Breast epithelium (tissue), 3 donors: ENCODE measurements at regions not wholly inside any gene's neighbourhood (a gene's known extent, or its start where the extent isn't known, plus 50 kb on each side); places are given as distances from the start of the nearest gene placed in this dataset.

Experiments used
- POLR2A ChIP-seq: fragments of 450-650 bp; IDR thresholded peaks from one replicate; pipeline ENCODE4 v1.6.1; 2016; ENCODE audit warnings: antibody characterized with exemption, mild to moderate bottlenecking, moderate library complexity
- POLR2AphosphoS5 ChIP-seq, 3 donors: sonication (generic); formaldehyde crosslinking; IDR thresholded peaks; one replicate each; pipeline ENCODE4 v1.6.1; 2017; ENCODE audit warnings: antibody characterized with exemption in 3 of 3

DNA sequence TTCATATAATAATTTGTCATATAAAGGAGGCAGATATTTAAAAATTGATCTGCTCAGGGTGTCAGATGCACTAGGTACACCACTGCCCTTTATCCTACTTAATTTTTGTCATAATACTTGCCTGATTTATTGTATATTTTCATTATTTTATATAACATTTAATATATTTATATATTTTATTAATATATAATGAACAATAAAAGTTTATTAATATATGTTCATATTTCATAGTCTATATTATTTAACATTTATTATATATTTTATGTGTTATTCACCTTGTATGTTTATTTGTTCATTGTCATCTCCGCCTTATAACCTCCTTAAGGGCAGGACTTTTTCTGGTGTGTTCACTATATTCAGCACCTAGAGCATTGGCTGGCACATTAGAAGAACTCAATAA lies 232.4 kb upstream of the AMIGO2 start:
- TF ChIP-seq POLR2A (no peak), POLR2AphosphoS5 (IDR thresholded peaks at IDR 0.05) (no peak)
